Hematopoietic multipotent progenitor cell treated with erythropoietin and hydrocortisone succinate and interleukin-3 and kit ligand, for 8 days (in vitro differentiated cells): ENCODE measurements at regions not wholly inside any gene's neighbourhood (a gene's known extent, or its start where the extent isn't known, plus 50 kb on each side); places are given as distances from the start of the nearest gene placed in this dataset.
A peak's percentile ranks its signal among the peaks of the same experiment; 100 is the strongest.
"Not testable (repeated sequence)": the region's sequence is repeated elsewhere in the genome, so short reads cannot be mapped to it uniquely, and the experiment has no call there.

Experiments used
- DNase-seq: peaks from one replicate; pipeline ENCODE4 v3.0.0-alpha.2; 2015

DNA sequence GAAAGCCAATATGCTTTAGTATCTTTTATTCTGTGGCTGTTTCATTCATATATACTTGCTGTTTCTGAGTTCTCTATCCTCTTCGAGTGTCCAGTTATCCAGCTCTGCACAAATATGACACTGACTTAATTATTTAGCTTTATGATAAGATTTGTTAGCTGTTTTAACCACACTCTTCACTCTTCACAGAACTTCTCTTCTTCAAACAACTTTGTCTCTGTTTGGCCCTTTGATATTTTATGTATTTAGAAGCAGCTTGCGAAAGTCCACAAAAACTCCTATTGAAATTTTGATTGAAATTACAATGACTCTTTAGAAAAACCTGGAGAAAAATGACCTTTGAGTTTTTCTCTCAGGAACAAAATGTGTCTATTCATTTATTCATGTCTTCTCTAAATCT, 407.0 kb downstream of the CPS1 start:
- DNase-seq: no peak

- no peak for DNase-seq
Observed at GRCh38 chr2:210964141-210964764, 407.9 kb downstream of the CPS1 start.

DNA sequence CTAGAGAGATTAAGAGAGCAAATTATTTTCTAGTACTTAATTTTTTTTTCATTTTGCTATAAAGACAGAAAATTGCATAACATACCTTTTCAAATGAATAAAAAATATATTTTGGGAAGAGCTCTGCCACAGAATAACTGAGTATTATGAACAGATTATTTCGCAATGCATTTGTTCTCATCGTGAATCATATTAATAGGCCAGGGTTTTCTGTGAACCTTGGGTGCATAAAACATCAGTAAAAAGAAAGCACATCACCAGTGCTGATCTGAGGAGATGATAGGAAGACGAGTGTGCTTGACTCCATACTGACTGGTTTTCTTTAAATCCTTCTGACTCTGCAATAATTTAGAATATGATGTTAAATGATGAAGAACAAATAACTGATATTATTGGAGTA, 409.1 kb downstream of the CPS1 start:
- DNase-seq: no peak

- no peak for DNase-seq
Observed at GRCh38 chr2:210966330-210966729, 409.9 kb downstream of the CPS1 start.

DNA sequence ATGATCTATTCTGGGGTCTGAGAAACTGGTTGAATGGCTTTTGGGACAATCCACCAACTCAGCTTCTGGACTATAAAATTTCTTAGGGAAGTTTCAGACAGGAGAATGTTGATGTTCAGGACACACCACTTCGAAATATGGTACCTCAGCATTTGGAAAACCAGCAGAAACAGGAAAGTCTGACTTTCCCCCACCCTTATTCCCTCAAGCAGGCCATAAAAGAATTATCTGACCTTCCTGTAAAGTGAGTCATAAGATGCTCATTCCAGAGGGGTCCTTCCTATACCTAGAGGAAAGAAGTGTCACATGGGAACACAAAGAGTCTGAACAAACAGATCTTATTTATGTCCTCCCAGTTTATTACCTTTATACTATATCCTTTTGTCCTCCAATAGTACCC, 415.0 kb downstream of the CPS1 start:
- DNase-seq: no peak

- not testable (repeated sequence) for DNase-seq
Observed at GRCh38 chr2:210986806-210987205, 430.4 kb downstream of the CPS1 start.

- no peak for DNase-seq
Observed at GRCh38 chr2:210991107-210991506, 434.7 kb downstream of the CPS1 start.

GRCh38 chr2:210994104-210994503, 437.7 kb downstream of the CPS1 start:
- no peak for DNase-seq

DNA sequence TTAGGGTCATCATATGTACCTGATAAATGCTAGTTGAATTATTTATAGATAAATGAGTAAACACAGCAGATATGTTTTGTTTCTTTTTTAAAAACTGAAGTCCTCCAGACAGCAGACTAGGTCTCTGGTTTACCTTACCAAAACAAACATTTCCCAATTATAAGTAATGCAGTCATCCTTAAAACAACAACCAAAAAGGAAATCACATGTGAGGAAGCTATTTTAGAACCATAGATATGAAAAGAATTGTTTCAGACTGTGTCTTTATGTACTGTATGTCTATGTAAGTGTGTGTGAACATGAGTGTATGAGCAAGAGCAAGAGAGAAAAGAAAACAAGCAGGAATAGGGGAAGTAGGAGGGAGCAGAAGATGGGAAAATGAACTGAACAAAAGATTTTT, 441.0 kb downstream of the CPS1 start:
- DNase-seq: no peak

GRCh38 chr2:210998334-210998733, 441.9 kb downstream of the CPS1 start:
- DNase-seq: no peak

DNA sequence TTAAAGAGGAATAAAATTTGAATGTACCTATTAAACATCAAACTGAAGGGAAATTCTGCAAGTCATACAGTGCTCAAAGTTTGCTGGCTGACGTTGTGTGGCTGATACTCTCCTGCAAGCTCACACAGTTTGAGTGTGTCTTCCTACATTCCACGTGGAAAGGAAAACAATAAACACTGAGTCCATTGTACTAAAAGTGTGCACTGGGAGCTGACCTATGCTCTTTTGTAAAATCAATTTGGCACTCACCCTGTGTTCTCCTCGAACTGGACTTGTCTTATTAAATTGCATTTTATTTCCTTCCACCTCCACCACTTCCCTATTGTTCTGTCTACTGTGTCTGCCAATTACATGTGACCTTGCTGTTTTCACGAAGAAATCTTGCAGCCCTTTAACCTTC, 458.0 kb downstream of the CPS1 start:
- no peak for DNase-seq

DNA sequence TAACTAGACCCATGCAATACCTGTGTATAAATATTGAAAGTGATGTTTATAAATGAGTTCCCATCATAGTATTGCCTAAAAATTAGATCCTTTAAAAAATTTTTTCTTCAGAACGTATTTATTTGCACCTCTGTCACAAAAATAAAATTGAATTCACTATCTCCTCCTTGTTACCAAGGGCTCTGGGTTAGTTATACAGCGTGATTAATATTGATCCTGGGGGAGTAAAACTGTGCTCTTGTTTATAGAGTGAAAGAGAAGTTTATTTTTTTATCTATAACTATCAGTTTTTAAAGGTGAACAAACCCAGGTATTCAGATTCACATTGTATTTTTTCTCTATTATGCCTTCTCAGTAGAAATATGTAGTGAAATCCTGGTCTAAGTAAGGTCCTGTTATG, 458.5 kb downstream of the CPS1 start:
- DNase-seq: no peak

- not testable (repeated sequence) for DNase-seq
Observed at GRCh38 chr2:211025089-211025488, 468.7 kb downstream of the CPS1 start.

GRCh38 chr2:211026109-211026508, 469.7 kb downstream of the CPS1 start:
- DNase-seq: no peak

DNA sequence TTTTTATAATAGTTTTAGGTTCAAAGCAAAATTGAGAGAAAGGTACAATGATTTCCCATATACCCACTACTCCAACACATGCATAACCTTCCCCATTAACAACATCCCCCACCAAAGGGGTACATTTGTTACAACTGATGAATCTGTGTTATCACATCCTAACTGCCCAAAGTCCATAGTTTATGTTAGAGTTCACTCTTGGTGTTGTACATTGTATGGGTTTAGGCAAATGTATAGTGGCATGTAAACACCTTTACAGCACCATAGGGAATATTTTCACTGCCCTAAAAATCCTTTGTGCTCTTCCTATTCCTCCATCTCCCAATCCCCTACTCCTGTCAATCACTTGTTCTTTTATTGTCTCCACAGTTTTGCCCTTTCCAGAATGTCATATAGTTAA, 471.6 kb downstream of the CPS1 start:
- DNase-seq: no peak

GRCh38 chr2:211033765-211034164, 477.4 kb downstream of the CPS1 start:
- DNase-seq: no peak

- peak; percentile 39 for DNase-seq
Observed at GRCh38 chr2:211035548-211036185, 479.3 kb downstream of the CPS1 start.

- DNase-seq: no peak
Observed at GRCh38 chr2:211045025-211045424, 488.6 kb downstream of the CPS1 start.

DNA sequence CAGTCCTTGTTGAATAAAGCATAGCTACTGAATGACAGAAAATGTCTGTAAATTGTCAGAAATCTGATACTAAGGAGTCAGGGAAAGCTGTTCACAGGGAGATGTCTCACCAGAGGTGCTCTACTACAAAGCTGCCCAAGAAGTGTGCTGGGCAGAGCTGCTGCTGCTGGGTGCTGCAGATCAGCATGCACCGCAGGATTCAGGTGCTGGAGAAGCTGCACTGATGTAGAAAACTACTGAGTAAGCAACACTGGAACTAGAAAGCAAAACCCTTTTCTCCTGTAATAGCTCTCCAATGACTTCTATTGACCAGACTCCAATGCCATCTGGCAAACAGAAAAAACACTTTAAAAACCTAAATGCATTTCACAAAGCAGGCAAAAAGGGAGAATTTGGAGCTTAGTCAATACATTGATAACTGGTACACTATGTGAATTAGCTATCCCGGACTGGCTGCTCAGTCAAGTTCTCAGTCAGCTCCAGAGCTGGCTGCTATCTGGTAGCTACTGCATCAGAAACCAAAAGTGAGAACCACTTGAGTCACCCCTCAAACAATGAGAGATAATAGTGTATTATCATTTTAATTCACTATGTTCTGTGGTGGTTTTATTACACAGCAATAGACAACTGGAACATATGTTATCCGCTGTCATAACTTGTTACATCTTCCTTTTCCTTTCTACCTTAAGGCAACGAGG, 493.1 kb downstream of the CPS1 start:
- no peak for DNase-seq

GRCh38 chr2:211055438-211055837, 499.0 kb downstream of the CPS1 start:
- no peak for DNase-seq

DNA sequence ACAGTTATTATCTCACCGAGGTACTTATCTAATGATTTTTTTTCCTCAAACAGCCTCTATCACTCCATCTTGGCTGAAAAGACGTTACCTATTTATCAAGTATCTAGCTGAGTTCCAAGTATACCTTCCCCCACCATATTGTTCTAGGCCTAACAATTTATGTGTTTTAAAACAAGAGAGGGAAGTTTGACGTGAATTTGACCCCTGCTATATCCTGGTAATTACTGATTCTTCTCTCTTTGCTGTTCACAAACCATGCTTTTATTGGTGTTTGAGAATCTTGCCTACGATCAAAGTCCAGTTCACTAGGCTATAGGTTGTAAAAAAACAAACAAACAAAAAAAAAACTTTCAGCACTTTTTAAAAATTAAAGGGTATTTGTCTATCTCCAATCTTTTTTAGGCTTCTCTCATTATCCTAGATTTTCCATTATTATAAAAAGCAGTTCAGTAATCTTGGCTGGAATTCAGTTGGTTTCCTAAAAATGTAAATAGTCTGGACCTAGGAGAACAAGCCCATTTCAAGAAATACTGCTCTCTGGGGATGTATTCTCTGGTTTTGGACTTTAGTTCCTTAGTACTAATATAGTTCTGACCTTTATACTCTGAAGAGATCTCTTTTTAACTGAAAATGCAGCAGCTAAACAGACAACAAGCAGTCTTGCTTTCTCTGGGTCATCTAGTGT, 505.4 kb downstream of the CPS1 start:
- DNase-seq: no peak

- no peak for DNase-seq
Observed at GRCh38 chr2:211062297-211062612, 505.9 kb downstream of the CPS1 start.

- no peak for DNase-seq
Observed at GRCh38 chr2:211067029-211067428, 510.6 kb downstream of the CPS1 start.
